PC-3 (cell line): ENCODE measurements at regions not wholly inside any gene's neighbourhood (a gene's known extent, or its start where the extent isn't known, plus 50 kb on each side); places are given as distances from the start of the nearest gene placed in this dataset.

ENCODE experiments used
- EZH2 ChIP-seq: fragments of 300-600 bp; sonication (generic); IDR thresholded peaks from one replicate; pipeline ENCODE4 v1.6.1; 2017; ENCODE audit warnings: antibody characterized with exemption, mild to moderate bottlenecking, low read length; ENCODE audit not compliant: unreplicated experiment
- EZH2phosphoT487 ChIP-seq: fragments of 300-600 bp; sonication (generic); IDR thresholded peaks from 2 replicates; pipeline ENCODE4 v1.6.1; 2018; ENCODE audit warnings: mild to moderate bottlenecking, antibody characterized with exemption, low read length, borderline replicate concordance
- TF ChIP-seq, protein P1 (sequence below): fragments of 300-600 bp; sonication (generic); conservative IDR thresholded peaks from 2 replicates; pipeline ENCODE4 v1.5.1; 2017; ENCODE audit warnings: antibody characterized with exemption, low read depth, mild to moderate bottlenecking, low read length

DNA sequence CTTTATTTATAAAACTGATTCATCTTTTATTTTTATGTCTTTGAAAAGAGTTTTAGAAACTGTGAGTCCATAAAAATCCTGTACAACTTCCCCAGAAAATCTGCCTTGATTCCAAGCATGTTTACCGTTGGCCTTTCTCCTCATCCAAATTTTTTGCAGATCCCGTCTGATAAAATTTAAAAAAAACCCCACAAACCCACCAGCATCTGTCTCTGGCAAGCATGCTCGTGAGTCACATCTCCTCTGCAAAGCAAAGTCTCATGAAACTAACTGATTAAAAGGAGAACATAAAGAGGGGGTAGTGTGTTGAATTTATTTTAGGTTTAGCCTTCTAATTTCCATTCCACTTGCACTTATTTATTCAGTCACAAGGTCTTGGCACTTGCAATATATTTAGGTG, 109.4 kb downstream of the MAT2B start:
- TF ChIP-seq, protein P1, sequence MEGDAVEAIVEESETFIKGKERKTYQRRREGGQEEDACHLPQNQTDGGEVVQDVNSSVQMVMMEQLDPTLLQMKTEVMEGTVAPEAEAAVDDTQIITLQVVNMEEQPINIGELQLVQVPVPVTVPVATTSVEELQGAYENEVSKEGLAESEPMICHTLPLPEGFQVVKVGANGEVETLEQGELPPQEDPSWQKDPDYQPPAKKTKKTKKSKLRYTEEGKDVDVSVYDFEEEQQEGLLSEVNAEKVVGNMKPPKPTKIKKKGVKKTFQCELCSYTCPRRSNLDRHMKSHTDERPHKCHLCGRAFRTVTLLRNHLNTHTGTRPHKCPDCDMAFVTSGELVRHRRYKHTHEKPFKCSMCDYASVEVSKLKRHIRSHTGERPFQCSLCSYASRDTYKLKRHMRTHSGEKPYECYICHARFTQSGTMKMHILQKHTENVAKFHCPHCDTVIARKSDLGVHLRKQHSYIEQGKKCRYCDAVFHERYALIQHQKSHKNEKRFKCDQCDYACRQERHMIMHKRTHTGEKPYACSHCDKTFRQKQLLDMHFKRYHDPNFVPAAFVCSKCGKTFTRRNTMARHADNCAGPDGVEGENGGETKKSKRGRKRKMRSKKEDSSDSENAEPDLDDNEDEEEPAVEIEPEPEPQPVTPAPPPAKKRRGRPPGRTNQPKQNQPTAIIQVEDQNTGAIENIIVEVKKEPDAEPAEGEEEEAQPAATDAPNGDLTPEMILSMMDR = no peak
- TF ChIP-seq EZH2phosphoT487 (no peak), EZH2 (no peak)
